Glutamatergic neuron (in vitro differentiated cells): ENCODE measurements at regions not wholly inside any gene's neighbourhood (a gene's known extent, or its start where the extent isn't known, plus 50 kb on each side); places are given as distances from the start of the nearest gene placed in this dataset.

ENCODE experiments used
- DNase-seq: peaks from one replicate; pipeline ENCODE4 v3.0.0; 2022
- H3K27ac Mint-ChIP-seq: one replicate; pipeline ENCODE4 v1.8.0; 2020; ENCODE audit warnings: mild to moderate bottlenecking, mixed read lengths, inconsistent platforms; ENCODE audit not compliant: unreplicated experiment
- H3K27me3 Mint-ChIP-seq: one replicate; pipeline ENCODE4 v1.8.0; 2020; ENCODE audit warnings: mild to moderate bottlenecking, moderate library complexity, mixed read lengths, inconsistent platforms; ENCODE audit not compliant: unreplicated experiment
- H3K36me3 Mint-ChIP-seq: one replicate; pipeline ENCODE4 v1.8.0; 2020; ENCODE audit warnings: mild to moderate bottlenecking, mixed read lengths, inconsistent platforms; ENCODE audit not compliant: unreplicated experiment
- H3K4me1 Mint-ChIP-seq: one replicate; pipeline ENCODE4 v1.8.0; 2020; ENCODE audit warnings: mild to moderate bottlenecking, low read depth, mixed read lengths, inconsistent platforms; ENCODE audit not compliant: unreplicated experiment
- H3K4me3 Mint-ChIP-seq: one replicate; pipeline ENCODE4 v1.8.0; 2020; ENCODE audit warnings: mild to moderate bottlenecking, mixed read lengths, inconsistent platforms; ENCODE audit not compliant: unreplicated experiment
- H3K9me3 Mint-ChIP-seq: one replicate; pipeline ENCODE4 v1.8.0; 2020; ENCODE audit warnings: mild to moderate bottlenecking, moderate library complexity, mixed read lengths, inconsistent platforms; ENCODE audit not compliant: unreplicated experiment
- TF ChIP-seq, protein P1 (sequence below): fragments of 200-600 bp; sonication (generic); IDR thresholded peaks from one replicate; pipeline ENCODE4 v1.5.0; 2021; ENCODE audit not compliant: partially characterized antibody, unreplicated experiment

DNA sequence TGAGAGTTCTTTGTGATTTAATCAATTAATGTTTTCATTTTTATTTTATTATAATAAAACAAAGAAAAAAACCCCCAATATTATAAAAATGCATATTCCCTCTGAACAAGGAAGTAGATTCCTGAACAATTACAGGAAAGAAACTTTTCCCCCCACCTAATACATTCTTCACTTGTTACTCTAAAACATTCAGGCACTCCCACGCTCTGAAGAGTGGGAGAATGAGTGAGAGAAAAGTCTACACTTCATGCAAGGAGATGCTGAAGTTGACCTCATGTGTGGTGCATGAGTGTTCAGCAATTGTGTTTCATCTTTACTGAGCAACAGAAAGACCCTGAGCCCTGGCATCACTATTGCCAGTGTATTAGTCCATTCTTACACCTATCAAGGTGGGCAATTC is 244.2 kb upstream of the IGFBP3 start:
- no peak overlapping the region for H3K27ac Mint-ChIP-seq
- no peak for DNase-seq
- H3K9me3 Mint-ChIP-seq = no peaks in the 10 kb centered on the region
- no peak overlapping the region for H3K4me3 Mint-ChIP-seq
- H3K36me3 Mint-ChIP-seq = no peaks in the 10 kb centered on the region
- TF ChIP-seq, protein P1, sequence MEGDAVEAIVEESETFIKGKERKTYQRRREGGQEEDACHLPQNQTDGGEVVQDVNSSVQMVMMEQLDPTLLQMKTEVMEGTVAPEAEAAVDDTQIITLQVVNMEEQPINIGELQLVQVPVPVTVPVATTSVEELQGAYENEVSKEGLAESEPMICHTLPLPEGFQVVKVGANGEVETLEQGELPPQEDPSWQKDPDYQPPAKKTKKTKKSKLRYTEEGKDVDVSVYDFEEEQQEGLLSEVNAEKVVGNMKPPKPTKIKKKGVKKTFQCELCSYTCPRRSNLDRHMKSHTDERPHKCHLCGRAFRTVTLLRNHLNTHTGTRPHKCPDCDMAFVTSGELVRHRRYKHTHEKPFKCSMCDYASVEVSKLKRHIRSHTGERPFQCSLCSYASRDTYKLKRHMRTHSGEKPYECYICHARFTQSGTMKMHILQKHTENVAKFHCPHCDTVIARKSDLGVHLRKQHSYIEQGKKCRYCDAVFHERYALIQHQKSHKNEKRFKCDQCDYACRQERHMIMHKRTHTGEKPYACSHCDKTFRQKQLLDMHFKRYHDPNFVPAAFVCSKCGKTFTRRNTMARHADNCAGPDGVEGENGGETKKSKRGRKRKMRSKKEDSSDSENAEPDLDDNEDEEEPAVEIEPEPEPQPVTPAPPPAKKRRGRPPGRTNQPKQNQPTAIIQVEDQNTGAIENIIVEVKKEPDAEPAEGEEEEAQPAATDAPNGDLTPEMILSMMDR = no peak
- H3K27me3 Mint-ChIP-seq = peaks cover 2% of the 10 kb centered on the region
- H3K4me1 Mint-ChIP-seq = no peaks in the 10 kb centered on the region

DNA sequence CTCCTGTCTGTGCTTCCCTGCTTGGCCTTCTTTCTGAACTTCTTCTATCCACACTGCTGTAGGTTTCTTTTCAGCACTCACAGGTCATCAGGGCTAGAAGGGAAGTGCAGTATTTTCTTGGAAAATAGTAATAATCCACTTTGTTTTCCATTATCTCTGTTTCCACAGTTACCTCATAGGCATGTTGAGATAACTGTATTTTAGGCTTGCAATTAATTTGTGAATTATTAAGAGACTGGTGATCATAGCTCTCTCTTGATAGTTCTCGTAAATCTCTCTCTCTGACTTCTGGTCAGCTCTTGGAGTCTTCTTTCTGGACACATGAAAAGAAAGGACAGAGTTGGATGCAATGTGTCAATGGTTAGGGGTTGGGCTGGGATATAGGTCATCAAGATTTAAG is 243.6 kb upstream of the IGFBP3 start:
- Mint-ChIP-seq H3K9me3 (no peaks in the 10 kb centered on the region), H3K4me3 (no peak overlapping the region), H3K27me3 (peaks cover 2% of the 10 kb centered on the region), H3K27ac (no peak overlapping the region), H3K4me1 (no peaks in the 10 kb centered on the region), H3K36me3 (no peaks in the 10 kb centered on the region)
- TF ChIP-seq, protein P1 = no peak
- no peak for DNase-seq

DNA sequence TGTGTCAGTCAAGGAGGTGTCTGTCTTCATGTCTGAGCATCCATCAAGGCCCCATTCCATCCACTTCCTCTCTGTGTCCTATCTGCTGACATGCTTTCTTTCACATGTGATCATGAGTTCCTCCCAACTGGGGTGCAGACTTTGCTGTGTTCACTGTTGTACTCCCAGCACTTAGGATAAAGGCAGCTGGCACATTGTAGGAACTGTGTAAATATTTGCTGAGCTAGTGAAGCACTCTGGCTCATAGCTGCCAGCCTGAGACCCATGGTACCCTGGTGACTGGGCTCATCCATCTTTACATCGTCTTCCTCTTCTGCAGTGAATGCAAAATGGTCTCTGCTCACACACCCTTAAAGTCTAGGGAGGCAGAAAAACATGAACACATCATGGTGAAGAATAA is 242.2 kb upstream of the IGFBP3 start:
- no peak overlapping the region for H3K4me3 Mint-ChIP-seq
- no peaks in the 10 kb centered on the region for H3K36me3 Mint-ChIP-seq
- H3K27me3 Mint-ChIP-seq = no peaks in the 10 kb centered on the region
- TF ChIP-seq, protein P1 = no peak
- H3K4me1 Mint-ChIP-seq = no peaks in the 10 kb centered on the region
- H3K9me3 Mint-ChIP-seq = no peaks in the 10 kb centered on the region
- no peak overlapping the region for H3K27ac Mint-ChIP-seq
- no peak for DNase-seq

DNA sequence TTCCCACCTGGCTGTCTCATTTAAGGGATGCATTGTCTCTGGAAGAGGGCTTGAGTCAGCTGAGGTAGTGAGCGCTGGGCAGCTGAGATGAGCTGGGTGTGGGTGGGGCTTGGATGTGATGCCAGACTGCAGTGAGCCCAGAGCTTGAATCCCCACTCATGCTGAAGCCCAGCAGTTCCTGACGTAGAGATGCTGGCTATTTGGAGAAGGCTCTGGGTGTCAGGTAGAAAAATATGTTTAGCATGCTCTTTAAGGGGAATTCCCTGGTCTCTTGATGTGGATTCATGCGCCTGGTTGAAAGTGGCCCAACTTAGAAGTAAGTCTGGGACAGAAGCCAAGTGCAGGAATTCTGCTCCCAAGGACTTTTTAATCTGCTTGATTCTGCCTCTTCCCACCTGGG is 241.5 kb upstream of the IGFBP3 start:
- no peak overlapping the region for H3K4me3 Mint-ChIP-seq

DNA sequence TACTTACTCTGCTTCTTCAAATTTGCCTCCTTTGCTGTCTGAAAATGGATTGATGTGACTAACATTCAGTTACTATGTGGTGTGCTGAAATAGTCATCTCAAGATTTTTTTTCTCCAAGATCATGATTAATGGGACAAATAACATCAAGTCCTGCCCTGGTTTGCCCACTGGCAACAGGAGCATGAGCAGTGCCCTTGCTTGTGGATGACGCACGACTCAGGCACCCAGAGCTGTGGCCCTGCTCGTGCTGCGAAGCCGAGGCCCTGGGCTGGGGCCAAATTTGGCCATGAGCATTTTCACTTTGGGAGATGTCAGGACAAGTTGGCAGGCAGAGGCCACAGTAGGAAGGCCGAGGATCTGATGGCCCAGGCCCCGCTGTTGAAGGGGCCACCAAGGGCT is 239.8 kb upstream of the IGFBP3 start:
- Mint-ChIP-seq H3K27ac (no peak overlapping the region), H3K9me3 (no peaks in the 10 kb centered on the region), H3K4me3 (no peak overlapping the region), H3K27me3 (no peaks in the 10 kb centered on the region), H3K36me3 (no peaks in the 10 kb centered on the region), H3K4me1 (peaks cover 4% of the 10 kb centered on the region)
- TF ChIP-seq, protein P1 = no peak
- DNase-seq = no peak

More for the DNA sequence above, 241.5 kb upstream of the IGFBP3 start:
- Mint-ChIP-seq H3K9me3 (no peaks in the 10 kb centered on the region), H3K4me1 (no peaks in the 10 kb centered on the region), H3K36me3 (no peaks in the 10 kb centered on the region), H3K27ac (no peak overlapping the region), H3K27me3 (no peaks in the 10 kb centered on the region)
- DNase-seq = no peak
- TF ChIP-seq, protein P1 = no peak
